ENCODE measurements at regions not wholly inside any gene's neighbourhood (a gene's known extent, or its start where the extent isn't known, plus 50 kb on each side); places are given as distances from the start of the nearest gene placed in this dataset.
A peak's percentile ranks its signal among the peaks of the same experiment; 100 is the strongest.

GRCh38 chr1:187762118-187762517, 933.4 kb downstream of the PLA2G4A start:
- no peaks in the 10 kb centered on the region for H3K36me3 Mint-ChIP-seq (ENCODE audit: low read depth)
- H3K27me3 Mint-ChIP-seq (ENCODE audit: low read depth, poor library complexity) = no peaks in the 10 kb centered on the region
- peaks cover 10% of the 10 kb centered on the region for H3K9me3 Mint-ChIP-seq
- peak; percentile 3 for DNase-seq
- no peak for TF ChIP-seq CTCF (IDR thresholded peaks at IDR 0.05)
- H3K4me1 Mint-ChIP-seq = peaks cover 12% of the 10 kb centered on the region
- no peak overlapping the region for H3K27ac Mint-ChIP-seq
- no peak overlapping the region for H3K4me3 Mint-ChIP-seq

- Mint-ChIP-seq H3K36me3 (ENCODE audit: low read depth) (no peaks in the 10 kb centered on the region), H3K27me3 (ENCODE audit: low read depth, poor library complexity) (no peaks in the 10 kb centered on the region), H3K4me1 (peaks cover 12% of the 10 kb centered on the region), H3K9me3 (peaks cover 13% of the 10 kb centered on the region), H3K27ac (no peak overlapping the region), H3K4me3 (no peak overlapping the region)
- DNase-seq = no peak
- no peak for TF ChIP-seq CTCF (IDR thresholded peaks at IDR 0.05)
Measured at GRCh38 chr1:187763465-187763864, 934.7 kb downstream of the PLA2G4A start.

GRCh38 chr1:187763976-187764375, 935.2 kb downstream of the PLA2G4A start:
- Mint-ChIP-seq H3K27me3 (ENCODE audit: low read depth, poor library complexity) (no peaks in the 10 kb centered on the region), H3K36me3 (ENCODE audit: low read depth) (no peaks in the 10 kb centered on the region), H3K4me3 (no peak overlapping the region), H3K4me1 (peaks cover 12% of the 10 kb centered on the region), H3K27ac (no peak overlapping the region), H3K9me3 (peaks cover 13% of the 10 kb centered on the region)
- no peak for DNase-seq
- TF ChIP-seq CTCF (IDR thresholded peaks at IDR 0.05) = no peak

- H3K9me3 Mint-ChIP-seq = peaks cover 24% of the 10 kb centered on the region
- DNase-seq = no peak
- H3K4me1 Mint-ChIP-seq = no peaks in the 10 kb centered on the region
- no peak for TF ChIP-seq CTCF (IDR thresholded peaks at IDR 0.05)
- H3K27ac Mint-ChIP-seq = no peak overlapping the region
- no peaks in the 10 kb centered on the region for H3K36me3 Mint-ChIP-seq (ENCODE audit: low read depth)
- peaks cover 3% of the 10 kb centered on the region for H3K27me3 Mint-ChIP-seq (ENCODE audit: low read depth, poor library complexity)
- no peak overlapping the region for H3K4me3 Mint-ChIP-seq
Measured at GRCh38 chr1:187771396-187771795, 942.6 kb downstream of the PLA2G4A start.

- DNase-seq = no peak
- Mint-ChIP-seq H3K4me3 (no peak overlapping the region), H3K36me3 (ENCODE audit: low read depth) (no peaks in the 10 kb centered on the region), H3K9me3 (peaks cover 18% of the 10 kb centered on the region), H3K27me3 (ENCODE audit: low read depth, poor library complexity) (peaks cover 5% of the 10 kb centered on the region), H3K4me1 (no peaks in the 10 kb centered on the region), H3K27ac (no peak overlapping the region)
- no peak for TF ChIP-seq CTCF (IDR thresholded peaks at IDR 0.05)
Measured at GRCh38 chr1:187773168-187773567, 944.4 kb downstream of the PLA2G4A start.

- TF ChIP-seq CTCF (IDR thresholded peaks at IDR 0.05) = no peak
- no peaks in the 10 kb centered on the region for H3K36me3 Mint-ChIP-seq (ENCODE audit: low read depth)
- peaks cover 14% of the 10 kb centered on the region for H3K4me1 Mint-ChIP-seq
- no peak overlapping the region for H3K4me3 Mint-ChIP-seq
- DNase-seq = no peak
- H3K27me3 Mint-ChIP-seq (ENCODE audit: low read depth, poor library complexity) = peaks cover 3% of the 10 kb centered on the region
- peaks cover 3% of the 10 kb centered on the region for H3K9me3 Mint-ChIP-seq
- peak overlapping the region; percentile 10 for H3K27ac Mint-ChIP-seq
Measured at GRCh38 chr1:187787736-187788135, 959.0 kb downstream of the PLA2G4A start.

Data from nephron progenitor cell (in vitro differentiated cells).